ENCODE measurements at regions not wholly inside any gene's neighbourhood (a gene's known extent, or its start where the extent isn't known, plus 50 kb on each side); places are given as distances from the start of the nearest gene placed in this dataset.
"Not testable (repeated sequence)": the region's sequence is repeated elsewhere in the genome, so short reads cannot be mapped to it uniquely, and the experiment has no call there.

DNA sequence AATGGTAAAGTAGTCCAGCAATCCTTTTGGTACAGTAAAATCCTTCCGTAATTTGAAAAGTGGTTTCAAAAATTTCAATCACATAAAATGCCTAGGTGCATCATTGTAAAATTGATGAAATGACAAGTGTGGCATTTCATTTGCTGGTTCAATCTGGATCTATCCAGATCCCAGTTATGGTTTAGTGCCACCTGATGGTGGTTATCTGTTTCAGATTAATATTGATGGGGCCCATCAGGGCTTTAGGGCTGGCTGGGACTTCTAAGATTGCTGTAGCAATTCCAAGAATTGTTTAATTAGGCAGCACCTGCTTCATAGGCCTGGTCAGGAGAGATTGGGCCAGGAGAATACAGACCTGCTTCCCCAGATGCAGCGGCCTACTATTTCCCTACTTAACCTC is 55.5 kb upstream of the PIK3C3 start:
- no peak for DNase-seq (ENCODE audit: low read depth in 2 of 2)

DNA sequence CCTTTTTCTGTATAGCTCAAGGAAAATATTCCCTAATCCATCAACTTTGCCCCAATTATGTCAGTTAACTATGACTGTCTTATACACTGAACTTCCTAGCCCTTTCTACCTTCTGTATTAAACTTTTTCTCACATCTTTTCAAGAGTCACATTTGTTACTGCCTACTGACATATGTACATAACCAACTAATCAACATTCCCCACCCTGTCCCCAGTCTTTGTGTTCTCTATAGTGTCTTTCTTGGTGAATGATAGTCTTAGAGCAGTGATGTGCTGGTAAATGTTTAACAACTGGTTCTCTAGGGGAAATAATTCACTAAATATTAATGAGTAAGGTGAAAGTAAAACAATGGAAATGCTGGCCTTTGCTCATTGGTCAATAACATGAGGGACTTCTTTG is 61.6 kb upstream of the PIK3C3 start:
- no peak for DNase-seq (ENCODE audit: low read depth in 2 of 2)

GRCh38 chr18:41887100-41887499 is 67.9 kb upstream of the PIK3C3 start:
- no peak for DNase-seq (ENCODE audit: low read depth in 2 of 2)

GRCh38 chr18:41886126-41886807 is 68.8 kb upstream of the PIK3C3 start:
- no peak for DNase-seq (ENCODE audit: low read depth in 2 of 2)

DNA sequence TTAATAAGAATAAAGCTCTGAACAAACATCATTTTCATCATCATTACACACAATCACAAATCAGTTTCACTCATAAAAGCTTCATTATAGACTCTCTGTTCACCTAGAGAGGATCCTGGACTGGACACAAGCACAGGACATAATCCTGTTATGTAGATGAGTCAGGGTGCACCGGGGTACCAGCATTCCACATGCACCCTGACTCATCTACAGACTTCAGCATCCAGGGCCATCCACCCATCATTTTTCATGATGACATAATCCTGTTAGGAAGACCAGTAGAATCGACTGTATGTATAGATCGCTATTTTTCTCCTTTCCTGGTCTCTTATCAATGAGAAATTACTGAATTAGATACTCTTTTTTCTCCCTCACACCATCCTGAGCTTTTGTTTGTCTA is 73.7 kb upstream of the PIK3C3 start:
- DNase-seq (ENCODE audit: low read depth in 2 of 2) = no peak

DNA sequence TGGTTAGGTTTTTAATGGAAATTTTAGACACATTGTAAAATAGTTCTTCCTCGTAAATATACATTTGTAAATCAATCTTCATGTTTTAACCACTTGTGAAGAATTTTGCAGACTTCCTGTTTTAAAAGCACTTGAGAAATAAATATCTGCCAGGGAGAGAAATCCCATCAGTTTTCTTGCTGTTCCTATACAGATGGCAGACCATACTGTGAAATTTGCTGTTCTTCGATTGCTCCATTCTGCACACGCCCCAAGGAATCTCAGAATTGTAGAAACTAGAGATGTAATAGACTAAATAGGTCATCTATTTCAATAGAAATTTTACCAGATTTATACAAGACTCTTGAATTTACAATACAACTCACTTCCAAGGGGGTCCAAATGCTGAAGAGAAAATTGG is 75.8 kb upstream of the PIK3C3 start:
- DNase-seq (ENCODE audit: low read depth in 2 of 2) = no peak

DNA sequence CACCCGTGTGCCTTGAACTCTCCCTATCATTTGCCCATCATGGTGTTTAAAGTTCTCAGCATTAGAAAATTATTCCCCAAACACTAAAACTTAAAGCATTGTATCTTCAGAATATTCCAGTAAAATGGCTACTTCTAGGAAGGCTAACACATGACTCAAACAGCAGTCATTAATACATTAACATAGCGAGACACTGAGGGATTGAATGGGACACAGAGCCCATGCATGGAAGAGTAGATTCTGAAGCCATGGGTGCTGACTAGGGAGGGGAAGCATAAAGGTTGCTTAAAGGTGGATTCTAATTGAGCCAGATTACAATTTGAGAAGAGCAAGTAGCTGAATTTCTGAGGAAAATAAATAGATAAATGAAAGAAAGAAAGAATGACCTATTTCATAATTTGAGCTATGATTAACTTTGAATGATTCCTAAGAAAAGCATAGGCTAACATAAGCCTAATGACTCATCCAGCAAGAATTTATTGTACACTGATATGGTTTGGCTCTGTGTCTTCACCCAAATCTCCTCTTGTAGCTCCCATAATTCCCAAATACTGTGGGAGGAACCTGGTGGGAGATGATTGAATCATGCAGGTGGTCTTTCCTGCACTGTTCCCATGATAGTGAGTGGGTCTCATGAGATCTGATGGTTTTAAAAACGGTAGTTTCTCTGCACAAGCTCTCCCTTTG is 79.8 kb upstream of the PIK3C3 start:
- DNase-seq (ENCODE audit: low read depth in 2 of 2) = no peak

DNA sequence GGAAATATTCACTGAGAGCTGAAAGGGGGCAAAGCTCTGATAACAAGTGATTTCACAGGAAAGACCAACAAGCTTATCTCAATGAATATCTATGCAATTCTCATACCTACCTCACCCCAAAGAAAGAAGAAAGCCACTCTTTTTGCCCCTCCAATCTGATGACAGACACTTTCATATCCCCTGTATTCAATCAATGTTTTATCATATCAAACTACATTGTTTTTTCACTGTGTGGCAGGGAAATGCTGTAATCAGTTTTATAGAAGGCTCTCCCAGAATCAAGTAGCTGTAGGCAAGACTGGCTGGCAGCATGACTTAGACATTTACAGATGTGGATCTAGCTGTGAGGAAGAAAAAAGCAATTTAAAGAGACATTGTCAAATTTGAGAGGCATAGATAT is 81.3 kb upstream of the PIK3C3 start:
- no peak for DNase-seq (ENCODE audit: low read depth in 2 of 2)

- DNase-seq (ENCODE audit: low read depth in 2 of 2) = no peak
Measured at GRCh38 chr18:41872206-41872605, 82.8 kb upstream of the PIK3C3 start.

- DNase-seq (ENCODE audit: low read depth in 2 of 2) = no peak
Measured at GRCh38 chr18:41871229-41872000, 83.6 kb upstream of the PIK3C3 start.

- DNase-seq (ENCODE audit: low read depth in 2 of 2) = no peak
Measured at GRCh38 chr18:41870817-41871216, 84.2 kb upstream of the PIK3C3 start.

GRCh38 chr18:41870191-41870590 is 84.8 kb upstream of the PIK3C3 start:
- DNase-seq (ENCODE audit: low read depth in 2 of 2) = no peak

DNA sequence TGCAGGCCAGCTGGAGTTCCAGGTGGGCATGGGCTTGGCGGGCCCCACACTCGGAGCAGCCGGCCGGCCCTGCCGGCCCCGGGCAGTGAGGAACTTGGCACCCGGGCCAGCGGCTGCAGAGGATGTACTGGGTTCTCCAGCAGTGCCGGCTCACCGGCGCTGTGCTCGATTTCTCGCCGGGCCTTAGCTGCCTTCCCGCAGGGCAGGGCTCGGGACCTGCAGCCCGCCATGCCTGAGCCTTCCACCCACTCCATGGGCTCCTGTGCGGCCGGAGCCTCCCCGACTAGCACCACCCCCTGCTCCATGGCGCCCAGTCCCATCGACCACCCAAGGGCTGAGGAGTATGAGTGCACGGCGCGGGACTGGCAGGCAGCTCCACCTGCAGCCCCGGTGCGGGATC is 89.2 kb upstream of the PIK3C3 start:
- DNase-seq (ENCODE audit: low read depth in 2 of 2) = not testable (repeated sequence)

DNA sequence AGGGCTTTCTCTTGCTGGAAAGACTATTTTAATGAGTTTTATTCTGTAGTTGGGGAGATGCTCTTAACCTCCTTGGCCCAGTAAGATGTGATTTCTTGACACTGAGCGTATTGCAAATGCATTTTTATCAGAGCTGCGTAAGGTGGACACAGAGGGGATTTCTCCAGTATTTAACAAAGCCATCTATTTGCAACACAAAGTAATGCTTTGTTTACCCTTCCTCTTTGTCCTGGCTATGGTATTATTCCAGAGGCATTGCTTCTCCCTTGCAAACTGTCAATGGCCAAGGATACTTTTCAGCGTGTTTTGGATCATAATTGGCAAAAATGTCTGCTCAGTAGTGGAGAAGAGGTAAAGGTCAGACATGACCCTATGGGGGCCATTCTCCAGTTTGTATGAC is 90.8 kb upstream of the PIK3C3 start:
- no peak for DNase-seq (ENCODE audit: low read depth in 2 of 2)

DNA sequence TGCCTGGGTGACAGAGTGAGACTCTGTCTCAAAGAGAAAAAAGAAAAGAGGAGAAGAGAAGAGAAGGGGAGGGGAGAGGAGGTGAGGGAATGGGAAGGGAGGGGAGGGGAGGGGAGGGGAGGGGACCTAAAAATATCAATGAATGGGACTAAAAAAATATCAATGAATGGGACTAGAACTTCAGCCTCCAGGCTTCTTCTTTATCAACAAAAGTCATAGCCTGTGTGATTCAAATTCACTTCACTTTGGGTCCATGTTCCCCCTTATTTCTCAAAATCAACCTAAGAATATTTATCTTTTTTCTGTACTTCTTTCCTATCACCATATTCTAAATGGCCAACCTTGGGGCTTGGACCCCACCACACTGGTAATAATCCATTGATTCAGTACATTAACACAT is 92.1 kb upstream of the PIK3C3 start:
- DNase-seq (ENCODE audit: low read depth in 2 of 2) = no peak

GRCh38 chr18:41860987-41861386 is 94.0 kb upstream of the PIK3C3 start:
- no peak for DNase-seq (ENCODE audit: low read depth in 2 of 2)

- no peak for DNase-seq (ENCODE audit: low read depth in 2 of 2)
Measured at GRCh38 chr18:41858761-41859555, 96.1 kb upstream of the PIK3C3 start.

DNA sequence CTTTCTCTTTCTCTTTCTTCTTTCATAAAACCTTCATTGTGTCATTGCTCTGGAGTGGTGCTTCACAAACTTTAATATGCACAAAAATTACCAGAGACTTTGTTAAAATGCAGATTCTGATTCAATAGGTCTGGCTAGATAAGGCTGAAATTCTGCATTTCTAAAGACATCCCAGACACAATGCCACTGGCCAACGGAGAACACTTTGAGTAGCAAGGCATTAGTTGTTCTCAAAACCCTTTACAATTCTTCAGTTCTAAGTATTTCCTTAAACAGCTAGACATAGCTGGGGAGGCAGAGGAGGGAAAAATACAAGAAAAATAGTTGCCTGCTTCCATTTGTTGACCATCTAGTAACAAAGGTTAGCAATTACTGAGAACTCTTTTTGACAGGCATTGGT is 101.8 kb upstream of the PIK3C3 start:
- no peak for DNase-seq (ENCODE audit: low read depth in 2 of 2)

GRCh38 chr18:41850781-41851180 is 104.3 kb upstream of the PIK3C3 start:
- DNase-seq (ENCODE audit: low read depth in 2 of 2) = no peak

- DNase-seq (ENCODE audit: low read depth in 2 of 2) = no peak
Measured at GRCh38 chr18:41849632-41850031, 105.4 kb upstream of the PIK3C3 start.

GRCh38 chr18:41845563-41845962 is 109.5 kb upstream of the PIK3C3 start:
- no peak for DNase-seq (ENCODE audit: low read depth in 2 of 2)

- no peak for DNase-seq (ENCODE audit: low read depth in 2 of 2)
Measured at GRCh38 chr18:41842886-41843285, 112.1 kb upstream of the PIK3C3 start.
